ENCODE measurements at regions not wholly inside any gene's neighbourhood (a gene's known extent, or its start where the extent isn't known, plus 50 kb on each side); places are given as distances from the start of the nearest gene placed in this dataset.

DNA sequence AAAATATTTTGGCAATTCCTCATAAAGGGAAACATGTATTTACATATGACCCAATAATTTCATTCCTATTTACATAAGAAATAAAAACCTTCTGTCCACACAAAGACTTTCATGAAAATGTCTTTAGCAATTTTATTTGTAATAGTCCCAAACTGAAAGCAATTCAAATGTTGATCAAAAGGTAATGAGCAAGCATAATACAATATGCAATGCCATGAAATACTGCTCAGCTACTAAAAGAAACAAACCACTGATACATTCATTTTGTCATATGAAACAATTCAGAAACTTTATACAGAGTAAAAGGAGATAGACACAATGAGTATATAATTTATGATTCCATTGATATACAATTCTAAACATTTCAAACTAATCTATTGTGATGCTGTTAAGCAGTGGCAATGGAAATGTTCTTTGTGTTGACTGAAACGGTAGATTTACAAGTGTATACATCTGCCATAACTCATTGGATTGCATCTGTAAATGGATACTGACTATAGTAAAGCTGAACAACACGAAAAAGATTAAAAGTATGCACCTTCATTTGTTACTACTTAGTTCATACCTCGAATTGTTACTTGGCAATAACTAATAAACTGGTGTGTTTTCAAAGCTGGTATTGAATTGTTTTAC, 335.6 kb downstream of the GASK1B start:
- Mint-ChIP-seq H3K36me3 (no peaks in the 10 kb centered on the region), H3K27me3 (no peaks in the 10 kb centered on the region), H3K4me1 (ENCODE audit: unreplicated experiment) (peaks cover 22% of the 10 kb centered on the region), H3K27ac (no peak overlapping the region), H3K4me3 (no peak overlapping the region), H3K9me3 (no peaks in the 10 kb centered on the region)
- no peak for DNase-seq (ENCODE audit: extremely low spot score, unreplicated experiment)
- TF ChIP-seq, protein P1, sequence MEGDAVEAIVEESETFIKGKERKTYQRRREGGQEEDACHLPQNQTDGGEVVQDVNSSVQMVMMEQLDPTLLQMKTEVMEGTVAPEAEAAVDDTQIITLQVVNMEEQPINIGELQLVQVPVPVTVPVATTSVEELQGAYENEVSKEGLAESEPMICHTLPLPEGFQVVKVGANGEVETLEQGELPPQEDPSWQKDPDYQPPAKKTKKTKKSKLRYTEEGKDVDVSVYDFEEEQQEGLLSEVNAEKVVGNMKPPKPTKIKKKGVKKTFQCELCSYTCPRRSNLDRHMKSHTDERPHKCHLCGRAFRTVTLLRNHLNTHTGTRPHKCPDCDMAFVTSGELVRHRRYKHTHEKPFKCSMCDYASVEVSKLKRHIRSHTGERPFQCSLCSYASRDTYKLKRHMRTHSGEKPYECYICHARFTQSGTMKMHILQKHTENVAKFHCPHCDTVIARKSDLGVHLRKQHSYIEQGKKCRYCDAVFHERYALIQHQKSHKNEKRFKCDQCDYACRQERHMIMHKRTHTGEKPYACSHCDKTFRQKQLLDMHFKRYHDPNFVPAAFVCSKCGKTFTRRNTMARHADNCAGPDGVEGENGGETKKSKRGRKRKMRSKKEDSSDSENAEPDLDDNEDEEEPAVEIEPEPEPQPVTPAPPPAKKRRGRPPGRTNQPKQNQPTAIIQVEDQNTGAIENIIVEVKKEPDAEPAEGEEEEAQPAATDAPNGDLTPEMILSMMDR (conservative IDR thresholded peaks at IDR 0.05), result no peak

DNA sequence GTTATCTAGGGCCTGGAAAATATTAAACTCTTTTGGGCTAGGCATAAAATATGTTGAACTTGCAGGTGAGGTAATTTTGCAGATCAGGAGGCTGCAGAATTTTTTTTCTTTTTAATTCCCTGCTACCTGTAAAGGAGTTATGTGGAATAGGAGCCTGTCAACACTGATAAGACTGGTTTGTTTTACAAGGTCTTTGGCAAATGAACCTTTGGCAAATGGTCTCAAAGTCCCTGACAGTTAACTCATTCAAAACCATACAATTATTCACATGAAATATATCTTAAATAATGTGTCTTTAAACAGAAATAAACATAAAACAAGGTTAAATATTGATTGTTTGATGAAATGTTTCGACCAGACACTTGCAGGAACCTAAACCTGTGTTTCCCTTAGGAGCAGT, 340.2 kb downstream of the GASK1B start:
- H3K4me1 Mint-ChIP-seq (ENCODE audit: unreplicated experiment), result no peaks in the 10 kb centered on the region
- H3K36me3 Mint-ChIP-seq, result no peaks in the 10 kb centered on the region
- TF ChIP-seq, protein P1 (conservative IDR thresholded peaks at IDR 0.05), result no peak
- DNase-seq (ENCODE audit: extremely low spot score, unreplicated experiment), result no peak
- H3K27ac Mint-ChIP-seq, result no peak overlapping the region
- no peaks in the 10 kb centered on the region for H3K27me3 Mint-ChIP-seq
- H3K4me3 Mint-ChIP-seq, result no peak overlapping the region
- H3K9me3 Mint-ChIP-seq, result no peaks in the 10 kb centered on the region

DNA sequence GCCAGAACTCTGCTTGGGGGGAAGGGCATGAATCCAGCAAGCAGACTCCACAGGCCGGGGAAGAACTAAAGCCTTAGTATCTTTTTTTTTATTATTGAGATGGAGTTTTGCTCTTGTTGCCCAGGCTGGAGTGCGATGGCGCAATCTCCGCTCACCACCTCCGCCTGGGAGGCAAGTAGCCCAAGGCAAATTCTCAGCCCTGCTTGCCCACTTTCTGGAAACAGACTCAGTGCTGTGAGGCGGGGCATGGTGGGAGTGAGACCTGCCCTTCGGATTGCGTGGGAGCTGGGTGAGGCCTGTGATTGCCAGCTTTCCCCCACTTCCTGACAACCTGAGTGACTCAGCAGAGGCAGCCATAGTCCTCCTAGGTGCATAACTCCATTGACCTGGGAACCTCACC, 348.8 kb downstream of the GASK1B start:
- Mint-ChIP-seq H3K4me1 (ENCODE audit: unreplicated experiment) (no peaks in the 10 kb centered on the region), H3K36me3 (no peaks in the 10 kb centered on the region), H3K4me3 (no peak overlapping the region), H3K27ac (no peak overlapping the region), H3K9me3 (peaks cover 4% of the 10 kb centered on the region), H3K27me3 (no peaks in the 10 kb centered on the region)
- TF ChIP-seq, protein P1 (conservative IDR thresholded peaks at IDR 0.05), result no peak
- DNase-seq (ENCODE audit: extremely low spot score, unreplicated experiment), result no peak

DNA sequence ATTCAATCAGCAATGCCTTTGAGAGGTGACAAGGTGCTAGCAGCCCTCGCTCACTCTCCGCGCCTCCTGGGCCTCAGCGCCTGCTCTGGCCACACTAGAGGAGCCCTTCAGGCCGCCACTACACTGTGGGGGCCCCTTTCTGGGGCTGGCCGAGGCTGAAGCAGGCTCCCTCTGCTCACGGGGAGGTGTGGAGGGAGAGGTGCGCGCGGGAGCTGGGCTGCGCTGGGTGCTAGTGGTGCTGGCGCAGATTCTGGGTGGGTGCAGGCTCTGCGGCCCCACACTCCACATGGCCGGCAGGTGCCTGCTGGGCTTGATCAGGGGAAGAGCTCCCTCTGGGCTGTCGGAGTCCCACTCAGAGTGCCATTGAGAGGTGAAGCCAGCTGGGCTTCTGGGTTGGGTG, 351.0 kb downstream of the GASK1B start:
- H3K36me3 Mint-ChIP-seq, result no peaks in the 10 kb centered on the region

DNA sequence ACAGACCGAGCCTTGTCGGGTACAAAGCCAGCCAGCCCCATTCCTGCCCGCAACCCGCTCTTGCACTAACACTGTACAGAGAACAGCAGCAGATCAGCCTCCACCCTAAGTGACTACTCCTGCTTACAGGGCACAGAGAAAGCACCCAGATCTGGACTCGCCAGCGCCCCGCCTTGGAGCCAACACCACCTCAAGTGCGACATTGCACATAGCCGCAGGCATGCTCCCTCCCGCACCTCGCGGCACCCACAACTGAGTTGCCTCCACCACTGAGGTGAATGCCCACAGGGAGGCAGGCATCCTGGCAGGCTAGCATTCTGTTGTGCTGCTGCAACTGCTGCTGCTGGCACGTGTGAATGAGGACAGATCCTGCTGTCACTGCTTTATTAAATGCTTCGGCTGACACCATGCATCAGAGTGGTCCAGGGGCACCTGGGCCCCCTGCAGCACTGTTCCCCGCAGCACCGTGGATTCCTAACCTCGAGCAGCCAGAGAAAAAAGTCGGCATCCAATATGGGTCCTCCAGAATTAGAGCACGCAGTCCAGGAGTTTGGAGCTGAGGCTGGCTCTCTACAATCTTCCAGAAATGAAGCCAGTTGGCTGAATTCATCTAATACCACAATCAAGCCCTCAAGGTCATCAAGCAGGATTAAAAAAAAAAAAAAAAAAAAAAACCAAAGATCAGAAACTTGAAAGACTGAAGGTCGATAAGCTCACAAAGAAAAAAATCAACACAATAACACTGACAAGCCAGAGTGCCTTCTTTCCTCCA, 352.9 kb downstream of the GASK1B start:
- Mint-ChIP-seq H3K4me1 (ENCODE audit: unreplicated experiment) (no peaks in the 10 kb centered on the region), H3K36me3 (no peaks in the 10 kb centered on the region), H3K27me3 (no peaks in the 10 kb centered on the region), H3K4me3 (no peak overlapping the region), H3K27ac (no peak overlapping the region), H3K9me3 (no peaks in the 10 kb centered on the region)
- DNase-seq (ENCODE audit: extremely low spot score, unreplicated experiment), result no peak
- TF ChIP-seq, protein P1 (conservative IDR thresholded peaks at IDR 0.05), result no peak

More for the DNA sequence above, 351.0 kb downstream of the GASK1B start:
- Mint-ChIP-seq H3K4me1 (ENCODE audit: unreplicated experiment) (no peaks in the 10 kb centered on the region), H3K27me3 (no peaks in the 10 kb centered on the region), H3K9me3 (peaks cover 3% of the 10 kb centered on the region), H3K4me3 (no peak overlapping the region), H3K27ac (no peak overlapping the region)
- no peak for DNase-seq (ENCODE audit: extremely low spot score, unreplicated experiment)
- TF ChIP-seq, protein P1 (conservative IDR thresholded peaks at IDR 0.05), result no peak
